HG03442 (cell line): ENCODE measurements at regions not wholly inside any gene's neighbourhood (a gene's known extent, or its start where the extent isn't known, plus 50 kb on each side); places are given as distances from the start of the nearest gene placed in this dataset.
A peak's percentile ranks its signal among the peaks of the same experiment; 100 is the strongest.
"Not testable (repeated sequence)": the region's sequence is repeated elsewhere in the genome, so short reads cannot be mapped to it uniquely, and the experiment has no call there.

Experiments used
- ATAC-seq: cut with Tn5 transposase; IDR thresholded peaks from one replicate; pipeline ENCODE4 v1.9.1; 2021; ENCODE audit warnings: mild to moderate bottlenecking, moderate library complexity; ENCODE audit not compliant: unreplicated experiment

DNA sequence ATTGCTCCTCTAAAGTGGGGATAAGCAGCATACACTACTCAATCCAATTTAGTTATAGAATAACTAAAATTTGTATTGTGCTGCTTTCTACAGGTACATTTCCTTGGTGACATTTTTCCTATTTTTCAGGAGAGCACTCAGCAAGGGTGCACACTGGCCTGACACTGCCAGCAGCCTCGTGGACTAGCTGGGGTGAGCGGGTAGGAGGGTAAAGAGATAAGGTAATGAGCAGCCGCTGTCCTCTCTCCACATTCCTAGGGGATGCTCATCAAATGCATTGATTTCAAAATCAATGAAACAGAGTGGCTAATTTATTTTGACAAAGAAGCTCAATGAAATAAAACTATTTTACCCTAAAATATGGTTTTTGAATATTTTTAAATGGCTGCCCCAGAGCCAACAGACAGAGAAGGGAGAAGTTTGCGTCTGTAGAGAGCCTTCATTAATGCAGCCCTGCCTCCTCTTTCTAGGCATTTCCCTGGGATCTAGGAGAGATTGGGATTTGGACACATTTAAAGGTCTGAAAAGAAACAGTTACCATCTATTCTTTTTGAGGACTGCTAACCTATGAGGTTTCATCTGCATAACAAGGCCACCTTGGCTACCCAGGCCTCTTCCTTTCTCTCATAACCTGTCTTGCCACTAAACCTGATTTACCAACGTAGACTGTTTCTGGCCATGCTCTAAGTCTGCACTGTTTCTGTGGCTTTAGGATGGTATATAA lies 561.0 kb downstream of the IPMK start:
- no peak for ATAC-seq

DNA sequence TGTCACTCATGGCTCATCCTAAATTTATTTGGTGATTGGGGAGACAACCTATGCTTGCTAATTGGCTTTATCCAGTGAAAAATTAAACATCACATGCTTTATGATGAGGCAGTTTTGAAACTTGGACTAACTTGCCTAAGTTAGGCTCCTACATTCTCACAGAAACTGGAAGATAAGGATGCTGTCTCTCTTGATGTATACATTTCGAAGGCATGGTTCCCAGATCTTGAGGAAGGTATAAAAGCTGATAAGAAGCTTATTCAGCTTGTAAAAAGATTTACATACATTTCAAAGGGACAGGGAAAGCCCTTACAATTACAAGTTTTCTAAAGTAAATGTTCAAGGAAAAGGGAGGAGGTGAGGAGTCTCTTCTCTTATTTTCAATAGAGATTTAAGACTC lies 561.7 kb downstream of the IPMK start:
- ATAC-seq: no peak

DNA sequence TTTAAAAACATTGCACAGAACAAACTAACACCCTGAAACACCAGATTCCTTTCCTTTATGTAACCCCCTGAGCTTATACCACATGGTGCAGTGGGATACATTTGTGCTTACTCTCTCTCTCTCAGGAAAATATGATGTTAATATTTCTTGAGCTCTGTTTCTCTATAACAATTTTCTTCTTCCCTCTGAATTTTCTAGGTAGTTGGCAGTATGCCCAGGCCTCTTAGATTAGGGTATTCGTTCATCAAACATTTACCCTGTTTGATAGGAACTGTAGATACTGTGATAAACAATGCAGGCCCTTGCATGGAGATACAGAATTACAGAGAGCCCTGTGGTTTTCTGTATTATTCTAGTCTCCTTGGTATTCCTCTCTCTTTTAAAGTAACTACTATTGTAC lies 567.8 kb downstream of the IPMK start:
- ATAC-seq: no peak

DNA sequence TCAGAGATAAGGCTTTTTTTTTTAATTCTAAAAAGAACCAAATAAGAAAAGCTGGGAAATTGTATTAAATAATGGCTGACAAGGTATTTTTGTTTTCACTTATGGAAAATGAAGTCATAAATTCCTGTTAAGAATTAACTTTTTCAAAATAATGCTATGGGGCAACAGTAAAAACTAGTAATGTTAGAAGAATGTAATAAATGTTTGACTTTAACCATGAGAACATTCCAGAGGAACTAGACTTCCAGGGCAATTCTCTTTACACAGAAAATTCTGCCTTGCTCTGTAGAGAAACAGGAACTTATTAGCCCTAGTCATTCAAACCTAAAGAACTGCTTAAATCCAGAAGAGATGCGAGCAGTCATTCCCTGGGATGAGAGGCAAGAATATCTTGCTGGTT lies 571.1 kb downstream of the IPMK start:
- ATAC-seq: no peak

DNA sequence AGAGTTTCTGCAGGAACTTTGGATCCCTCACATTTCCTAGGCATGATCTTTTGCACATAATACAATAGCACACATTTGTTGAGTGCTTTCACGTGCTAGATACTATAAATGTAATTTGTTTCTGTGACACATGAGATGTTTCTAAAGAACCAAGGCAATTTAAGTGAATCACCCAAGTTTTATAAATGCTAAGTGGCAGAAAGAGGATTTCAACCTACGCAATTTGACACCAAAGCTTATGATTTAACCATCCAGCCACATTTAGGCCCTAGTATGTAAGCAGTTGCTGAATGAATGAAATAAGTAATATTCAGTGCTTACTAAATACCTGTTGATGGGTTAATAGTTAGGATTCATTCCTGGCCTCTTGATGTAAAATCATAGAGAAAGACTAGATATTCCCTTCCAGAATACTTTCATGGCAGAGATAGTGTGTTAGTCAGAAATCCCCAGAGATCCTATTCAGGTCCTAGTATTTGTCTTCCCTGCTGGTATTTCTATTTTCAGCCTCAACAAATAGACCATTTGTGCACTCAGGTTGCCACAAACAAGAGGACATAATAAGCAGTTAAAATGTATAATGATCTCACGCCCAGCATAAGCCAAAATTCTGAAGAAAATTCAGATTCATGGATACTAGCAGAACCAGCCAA lies 572.6 kb downstream of the IPMK start:
- ATAC-seq: no peak

DNA sequence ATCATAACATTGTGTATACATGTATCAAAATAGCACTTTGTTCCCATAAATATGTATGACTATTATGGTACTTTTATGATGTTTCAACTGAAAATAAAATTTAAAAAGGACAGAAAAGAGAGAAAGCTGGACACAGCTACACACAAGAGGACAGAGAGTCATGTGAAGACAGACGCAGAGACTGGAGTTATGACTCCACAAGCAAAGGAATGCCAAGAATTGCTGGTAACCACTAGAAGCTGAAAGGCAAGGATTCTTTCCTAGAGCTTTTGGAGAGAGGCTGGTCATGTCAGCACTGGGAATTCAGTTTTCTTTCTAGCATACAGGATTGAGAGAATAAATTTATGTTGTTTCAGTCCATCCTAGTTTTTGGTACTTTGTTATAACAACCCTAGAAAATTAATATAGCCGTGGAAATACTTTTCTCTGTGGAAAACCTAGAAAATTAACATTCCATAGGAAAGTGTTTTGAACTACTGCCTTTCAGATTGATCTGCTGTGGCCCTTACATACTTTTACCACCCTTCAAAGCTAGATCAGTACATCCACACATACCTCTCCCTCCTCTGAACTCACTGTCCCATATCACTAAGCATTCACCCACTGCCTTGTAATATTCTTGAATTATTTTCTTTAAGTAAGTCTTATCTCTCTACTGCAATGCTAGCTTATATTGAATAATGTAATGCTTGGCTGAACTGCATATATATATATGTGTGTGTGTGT lies 575.3 kb downstream of the IPMK start:
- ATAC-seq: no peak

DNA sequence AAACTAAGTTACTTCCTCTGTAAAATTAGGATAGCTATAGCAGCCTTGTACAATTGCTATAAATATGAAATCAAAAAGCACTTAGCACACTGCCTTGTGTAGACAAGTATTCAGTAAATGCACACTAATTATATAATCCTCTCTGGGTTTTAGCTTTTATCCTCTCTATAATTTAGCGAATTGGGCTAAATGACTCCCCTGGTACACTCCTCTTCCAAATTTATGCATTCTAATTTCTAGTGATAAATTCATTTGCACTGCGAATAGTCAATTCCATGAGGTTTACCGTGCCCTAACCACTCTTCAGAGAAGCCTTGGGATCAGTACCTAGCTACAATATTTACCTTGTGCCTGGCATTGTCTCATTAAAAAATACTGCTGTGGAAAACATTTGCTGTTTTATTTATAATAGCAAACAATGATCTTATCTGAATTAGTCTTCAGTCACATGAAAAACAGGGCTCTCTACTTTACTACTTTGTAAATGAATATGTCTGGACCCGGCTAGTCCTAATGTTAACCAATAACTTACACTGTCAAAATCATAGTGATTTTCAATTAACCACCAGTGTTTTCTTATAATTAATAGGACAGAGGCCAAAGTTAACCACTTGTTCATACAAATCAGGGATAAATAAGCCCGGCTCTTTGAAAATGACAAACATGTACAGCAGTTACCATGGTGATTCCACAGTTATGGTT lies 577.9 kb downstream of the IPMK start:
- no peak for ATAC-seq

DNA sequence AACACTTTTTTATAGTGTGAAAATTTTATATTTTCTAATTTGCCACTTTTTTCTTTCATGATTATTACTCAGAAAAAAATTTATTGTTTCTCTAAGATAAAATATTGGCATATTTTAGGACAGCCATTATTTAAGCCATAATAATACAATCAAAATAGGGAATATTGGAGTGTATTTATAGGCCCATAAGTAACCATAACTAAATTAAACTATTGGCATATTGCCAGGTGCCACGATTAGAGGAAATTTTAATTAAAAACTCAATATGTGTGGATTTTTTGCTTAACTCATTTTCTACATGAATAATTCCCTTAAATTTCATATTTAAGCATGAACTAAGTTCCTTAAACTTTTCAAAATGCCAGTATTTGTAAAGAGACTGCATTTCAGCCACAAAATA lies 587.8 kb downstream of the IPMK start:
- no peak for ATAC-seq

DNA sequence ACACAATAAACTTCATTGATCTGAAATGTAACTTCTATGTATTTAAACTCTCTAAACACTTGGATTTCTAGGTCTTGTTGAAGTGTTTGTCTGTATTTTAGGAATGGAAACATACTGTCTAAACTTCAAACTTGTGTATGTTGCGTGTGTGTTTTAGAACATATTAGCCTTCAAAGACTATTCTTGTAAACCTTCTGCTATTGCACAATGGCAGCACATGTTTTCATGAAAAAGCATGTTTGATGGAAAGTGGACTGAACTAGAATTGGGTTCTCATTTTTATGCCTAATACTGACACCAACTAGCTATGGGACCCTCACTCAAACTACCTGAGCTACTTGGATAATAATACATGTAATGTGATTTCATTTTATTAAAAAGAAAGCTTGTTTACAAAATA lies 592.6 kb downstream of the IPMK start:
- no peak for ATAC-seq

DNA sequence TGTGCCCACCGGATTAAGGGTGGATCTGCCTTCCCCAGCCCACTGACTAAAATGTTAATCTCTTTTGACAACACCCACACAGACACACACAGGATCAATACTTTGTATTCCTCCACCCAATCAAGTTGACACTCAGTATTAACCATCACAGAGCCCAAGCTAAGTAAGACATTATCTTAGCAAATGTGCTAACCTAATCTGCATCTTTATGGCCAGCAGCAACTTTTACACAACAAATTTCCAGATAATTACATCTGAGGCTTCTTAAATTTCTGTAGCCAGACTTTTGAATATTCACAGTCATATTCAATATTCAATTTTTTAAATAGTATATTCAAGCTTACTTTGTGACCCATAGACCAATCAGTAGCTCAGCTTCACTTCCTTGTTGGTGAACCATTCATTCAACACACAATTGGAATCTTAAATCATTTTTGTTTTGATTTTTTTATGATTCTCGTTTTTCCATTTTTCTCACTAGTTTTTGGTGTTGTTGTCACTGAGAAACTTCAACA lies 594.2 kb downstream of the IPMK start:
- no peak for ATAC-seq

DNA sequence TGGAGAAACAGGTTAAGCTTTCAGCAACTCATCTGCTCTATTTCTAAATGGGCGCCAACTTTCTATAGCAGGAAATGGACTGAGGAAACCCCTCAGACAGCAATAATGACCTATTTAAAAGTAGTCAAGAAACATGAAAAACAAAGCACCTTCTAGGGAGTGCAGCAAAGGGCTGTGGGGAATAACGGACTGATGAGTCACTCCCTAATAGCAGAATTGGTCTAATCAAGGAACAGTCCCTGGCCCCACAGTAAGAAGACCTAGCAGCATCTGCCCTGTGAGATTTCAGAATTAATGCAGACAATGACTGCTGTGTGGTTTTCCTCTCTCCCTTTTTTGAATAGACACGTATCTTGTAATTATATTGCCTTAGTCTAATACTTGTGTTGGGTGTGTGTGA lies 602.9 kb downstream of the IPMK start:
- ATAC-seq: no peak

DNA sequence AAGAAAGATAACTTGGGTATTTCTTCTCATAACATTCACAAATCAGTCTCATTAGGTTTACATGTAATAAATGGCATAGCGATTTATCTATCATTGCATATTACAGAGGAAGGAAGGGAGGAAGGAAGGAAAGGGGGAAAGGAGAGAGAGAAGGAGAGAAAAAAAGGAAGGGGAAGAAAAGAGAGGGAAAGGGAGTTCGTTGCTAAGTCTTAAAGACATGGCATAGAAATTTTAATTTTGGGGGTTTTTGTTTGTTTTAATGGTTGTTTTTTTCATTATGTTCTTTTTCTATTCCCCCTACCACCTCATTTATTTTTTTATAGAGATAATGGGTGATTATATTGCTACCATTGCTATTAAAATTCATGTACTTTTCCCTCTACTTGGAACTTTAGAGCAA lies 604.3 kb downstream of the IPMK start:
- no peak for ATAC-seq

DNA sequence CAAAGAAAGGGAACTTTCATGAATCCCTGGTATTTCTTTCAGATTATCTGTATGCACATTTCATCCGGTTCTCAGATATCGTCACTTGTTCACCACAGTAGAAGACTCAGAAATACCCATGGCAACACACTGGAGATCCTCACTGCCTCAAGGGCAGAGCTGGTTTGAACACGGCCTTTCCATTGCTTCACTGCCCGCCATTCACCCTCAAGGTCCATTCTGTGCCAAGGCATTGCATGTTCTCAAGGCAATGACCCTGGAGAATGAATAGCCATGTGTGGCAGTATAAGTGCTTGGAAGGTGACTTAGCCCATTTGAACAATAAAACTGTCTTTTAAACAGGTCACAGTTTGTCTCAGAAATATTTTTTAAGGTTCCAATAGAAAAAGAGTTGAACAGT lies 606.5 kb downstream of the IPMK start:
- no peak for ATAC-seq

DNA sequence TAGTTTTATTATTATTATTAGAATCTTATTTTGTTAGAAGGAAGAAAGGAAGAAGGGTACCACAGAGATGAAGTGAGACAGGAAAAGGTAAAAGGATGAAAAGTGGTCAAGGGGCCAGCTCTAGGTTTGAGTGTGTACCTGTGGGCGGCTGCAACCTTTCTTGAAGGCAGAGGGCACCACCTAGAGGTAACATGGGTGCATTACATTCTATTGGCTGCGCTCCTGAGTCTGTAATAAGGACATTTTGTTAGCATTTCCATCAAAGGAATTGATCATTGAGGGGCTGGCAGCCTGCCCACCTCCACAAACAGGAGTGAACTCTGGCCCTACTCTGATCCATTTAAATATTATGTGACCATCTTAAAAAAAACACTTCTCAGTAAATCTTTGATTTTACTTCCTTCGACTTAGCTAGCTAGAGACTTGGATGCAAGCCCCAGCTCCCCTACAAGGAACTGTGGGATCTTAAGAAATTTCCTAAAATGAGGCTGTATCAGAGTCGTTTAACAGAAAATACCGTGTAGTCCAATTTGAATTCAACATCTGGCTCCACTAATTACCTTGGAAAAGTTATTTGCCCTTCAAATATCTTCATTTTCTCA lies 610.4 kb downstream of the IPMK start:
- peak; percentile 98 for ATAC-seq

DNA sequence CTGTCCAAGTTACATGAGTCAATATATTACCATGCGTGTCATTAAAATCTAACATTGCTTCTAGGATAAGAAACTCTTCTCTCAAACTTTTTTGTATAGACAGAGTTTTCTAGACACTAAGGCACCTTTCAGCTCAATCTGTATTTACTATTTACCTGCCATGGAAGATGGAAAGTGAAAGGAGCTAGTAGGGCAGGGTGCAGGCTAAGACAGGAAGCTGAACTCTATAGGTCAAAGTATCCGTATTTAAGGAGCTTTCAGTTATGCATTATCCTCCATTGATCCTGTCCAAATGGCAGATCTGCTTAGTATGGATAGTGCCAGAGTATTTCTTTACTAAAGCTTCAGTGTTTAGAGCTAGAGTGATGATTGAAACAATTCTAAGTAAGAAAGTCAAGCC lies 612.8 kb downstream of the IPMK start:
- ATAC-seq: peak; percentile 37

DNA sequence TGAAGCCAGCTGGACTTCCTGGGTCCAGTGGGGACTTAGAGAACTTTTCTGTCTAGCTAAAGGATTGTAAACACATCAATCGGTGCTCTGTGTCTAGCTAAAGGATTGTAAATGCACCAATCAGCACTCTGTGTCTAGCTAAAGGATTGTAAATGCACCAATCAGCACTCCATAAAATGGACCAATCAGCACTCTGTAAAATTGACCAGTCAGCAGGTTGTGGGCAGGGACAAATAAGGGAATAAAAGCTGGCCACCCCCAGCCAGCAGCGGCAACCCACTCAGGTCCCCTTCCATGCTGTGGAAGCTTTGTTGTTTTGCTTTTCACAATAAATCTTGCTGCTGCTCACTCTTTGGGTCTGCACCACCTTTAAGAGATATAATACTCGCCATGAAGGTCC lies 622.6 kb downstream of the IPMK start:
- not testable (repeated sequence) for ATAC-seq

DNA sequence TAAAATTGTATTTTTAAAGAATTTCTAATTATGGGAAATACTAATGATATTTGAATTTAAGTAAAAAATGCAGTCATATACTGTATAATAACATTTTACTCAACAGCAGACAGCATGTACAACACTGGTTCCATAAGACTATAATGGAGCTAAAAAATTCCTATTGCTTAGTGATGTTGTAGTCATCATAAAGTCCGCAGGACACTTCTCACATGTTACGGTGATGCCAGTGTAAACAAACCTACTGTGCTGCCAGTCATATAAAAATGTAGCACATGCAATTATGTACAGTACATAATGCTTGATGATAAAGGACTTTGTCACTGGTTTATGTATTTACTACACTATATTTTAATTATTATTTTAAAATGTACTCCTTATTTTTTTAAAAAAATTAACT lies 629.3 kb downstream of the IPMK start:
- ATAC-seq: no peak

DNA sequence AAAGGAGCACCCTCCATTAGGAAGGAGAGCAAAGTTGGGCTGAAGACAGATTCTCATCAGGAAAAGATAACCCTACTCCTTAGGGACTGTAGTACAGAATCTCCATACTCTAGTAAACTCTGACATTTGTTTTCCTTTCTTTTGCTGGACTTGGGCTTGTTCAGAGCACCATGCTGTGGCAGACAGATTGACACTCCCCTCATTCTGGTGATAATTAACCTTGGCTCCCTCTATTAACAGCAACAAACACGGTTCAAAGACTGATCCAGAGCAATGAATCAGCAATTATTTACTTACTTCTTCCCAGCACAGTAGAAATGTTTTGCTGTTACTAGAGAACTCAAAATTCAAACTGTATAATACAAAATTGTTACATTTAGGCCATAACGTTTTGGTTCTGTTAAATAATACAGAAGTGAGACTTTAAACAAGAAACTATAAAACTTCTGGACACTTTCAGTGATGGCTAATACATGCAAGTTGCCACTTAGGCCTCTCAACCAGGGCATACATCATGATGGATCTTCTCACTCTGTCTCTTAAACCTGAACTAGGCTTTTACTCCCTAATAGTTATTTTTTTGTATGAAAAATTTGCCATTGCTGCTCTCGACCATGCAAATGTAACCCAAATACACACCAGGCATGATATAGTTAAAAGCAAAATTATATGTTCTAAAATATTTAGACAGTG lies 639.0 kb downstream of the IPMK start:
- ATAC-seq: peak; percentile 52

DNA sequence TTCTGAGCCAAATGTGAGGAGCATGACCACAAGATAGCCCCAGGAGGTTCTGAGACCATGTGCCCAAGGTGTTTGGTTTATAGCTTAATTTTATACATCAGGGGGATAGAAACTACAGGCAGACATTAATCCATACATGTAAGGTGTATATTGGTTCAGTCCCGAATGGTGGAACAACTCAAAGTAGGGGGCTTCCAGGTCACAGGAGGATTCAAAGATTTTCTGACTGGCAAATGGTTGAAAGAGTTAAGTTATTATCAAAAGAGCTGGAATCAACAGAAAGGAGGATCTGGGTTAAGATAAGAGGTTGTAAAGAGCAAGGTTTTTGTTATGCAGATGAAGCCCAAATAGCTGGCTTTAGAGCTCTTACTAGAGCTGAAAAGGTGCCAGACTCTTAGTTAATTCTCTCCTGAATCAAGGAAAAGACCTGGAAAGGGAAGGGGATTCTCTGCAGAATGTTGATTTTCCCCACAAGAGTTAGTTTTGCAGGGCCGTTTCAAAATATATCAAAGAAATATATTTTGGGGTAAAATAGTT lies 640.0 kb downstream of the IPMK start:
- no peak for ATAC-seq
